Activated naive CD4-positive, alpha-beta T cell treated with anti-CD3 and anti-CD28 coated beads, Interleukin-2, amount 50 U/mL, for 72 hours (primary cell): ENCODE measurements at regions not wholly inside any gene's neighbourhood (a gene's known extent, or its start where the extent isn't known, plus 50 kb on each side); places are given as distances from the start of the nearest gene placed in this dataset.
"Not testable (repeated sequence)": the region's sequence is repeated elsewhere in the genome, so short reads cannot be mapped to it uniquely, and the experiment has no call there.

Source experiments
- ATAC-seq, 2 donors: fragments of 150-1000 bp; cut with Tn5 transposase; 2 replicates each; pipeline ENCODE4 v1.10.0; 2021; ENCODE audit warnings: mild to moderate bottlenecking in 2 of 2, moderate library complexity in 2 of 2
- DNase-seq, 2 donors: peaks; one replicate each; pipeline ENCODE4 v3.0.0; 2021 to 2022; ENCODE audit warnings: low spot score in 2 of 2
- H3K27ac Mint-ChIP-seq, 2 donors: one replicate each; pipeline ENCODE4 v1.8.0; 2022; ENCODE audit warnings: mild to moderate bottlenecking in 2 of 2, mixed read lengths in 2 of 2
- H3K36me3 Mint-ChIP-seq, 2 donors: one replicate each; pipeline ENCODE4 v1.8.0; 2022; ENCODE audit warnings: mixed read lengths in 2 of 2
- H3K9me3 Mint-ChIP-seq, 2 donors: one replicate each; pipeline ENCODE4 v1.8.0; 2022; ENCODE audit warnings: mixed read lengths in 2 of 2

- ATAC-seq = no peak
- no peak for DNase-seq
- Mint-ChIP-seq H3K36me3 (peaks cover 6% of the 10 kb centered on the region in 2 donors), H3K9me3 (peaks cover 0 to 8% of the 10 kb centered on the region in 2 donors), H3K27ac (no peak overlapping the region)
Observed at GRCh38 chr2:39837856-39838453, 58.9 kb upstream of the THUMPD2 start.

- no peak overlapping the region for H3K27ac Mint-ChIP-seq
- peaks cover 0 to 8% of the 10 kb centered on the region in 2 donors for H3K9me3 Mint-ChIP-seq
- ATAC-seq (no peak), DNase-seq (no peak)
- peaks cover 6% of the 10 kb centered on the region in 2 donors for H3K36me3 Mint-ChIP-seq
Observed at GRCh38 chr2:39836638-39837037, 57.6 kb upstream of the THUMPD2 start.

GRCh38 chr2:39834426-39834825, 55.4 kb upstream of the THUMPD2 start:
- ATAC-seq (no peak), DNase-seq (no peak)
- peaks cover 0 to 8% of the 10 kb centered on the region in 2 donors for H3K9me3 Mint-ChIP-seq
- peaks cover 6% of the 10 kb centered on the region in 2 donors for H3K36me3 Mint-ChIP-seq
- H3K27ac Mint-ChIP-seq = no peak overlapping the region

- not testable (repeated sequence) for H3K27ac Mint-ChIP-seq, ATAC-seq, H3K9me3 Mint-ChIP-seq, H3K36me3 Mint-ChIP-seq, DNase-seq
Observed at GRCh38 chr2:39830610-39831009, 51.6 kb upstream of the THUMPD2 start.
